K562 (cell line): ENCODE measurements at regions not wholly inside any gene's neighbourhood (a gene's known extent, or its start where the extent isn't known, plus 50 kb on each side); places are given as distances from the start of the nearest gene placed in this dataset.

ENCODE experiments used
- ATAC-seq: fragments of 200-7000 bp; cut with Tn5 transposase; 3 replicates; pipeline ENCODE4 v1.9.1; 2020; ENCODE audit warnings: moderate library complexity
- BruUV-seq: library from RNA; stranded (reverse); fragments of 400-500 nt; replicated peaks from 2 replicates; lab custom pipeline; 2021; lab: Mats Ljungman, UMichigan
- CTCF ChIA-PET: fragments of 300-600 bp; formaldehyde crosslinking; extraction: SDS; loops from one replicate; lab custom pipeline; 2021; ENCODE audit warnings: low intra/inter-chr PET ratio; lab: Yijun Ruan, JAX
- POLR2A ChIA-PET: fragments of 300-600, 350-650 bp; sonication (Branson Sonifier 250); formaldehyde crosslinking; extraction: SDS; loops from one replicate; lab custom pipeline; 2021; ENCODE audit warnings: antibody characterized with exemption, inconsistent platforms; lab: Yijun Ruan, JAX
- DNase-seq, 4 experiments: peaks; one replicate each; pipeline versions ENCODE4 v3.0.0 to v3.0.0-alpha.2; 2011 to 2018; ENCODE audit warnings: low spot score in 3 of 4, mixed read lengths in 3 of 4; ENCODE audit errors: extremely low read depth in 1 of 4
- FAIRE-seq: peaks from 2 replicates; lab custom pipeline; 2011; peaks lifted over from hg19 to GRCh38; lab: Jason Lieb, UNC
- H2AFZ ChIP-seq: 2 replicates; pipeline ENCODE4 v1.6.0; 2011; ENCODE audit warnings: low read depth, low read length, control low read depth, inconsistent platforms
- H3K27ac ChIP-seq: fragments of 200-600 bp; 3 replicates; pipeline ENCODE4 v1.8.0; 2011; ENCODE audit warnings: low read depth, mild to moderate bottlenecking, control low read depth, inconsistent platforms, low read length, moderate library complexity, mixed read lengths; ENCODE audit errors: extremely low read depth
- H3K27me3 ChIP-seq, 2 experiments: fragments of 300-600 bp in 1 of 2; 2 replicates in 1 of 2; 3 replicates in 1 of 2; pipeline versions ENCODE4 v1.6.0 to v1.8.0; 2011; ENCODE audit warnings: inconsistent platforms in 2 of 2, low read length in 2 of 2, mild to moderate bottlenecking in 1 of 2, mixed read lengths in 1 of 2, moderate library complexity in 1 of 2; ENCODE audit not compliant: control insufficient read depth in 2 of 2, insufficient read depth in 2 of 2
- H3K36me3 ChIP-seq: fragments of 300-600 bp; 3 replicates; pipeline ENCODE4 v1.8.0; 2011; ENCODE audit warnings: mild to moderate bottlenecking, low read length, inconsistent platforms; ENCODE audit not compliant: control insufficient read depth, insufficient read depth
- H3K4me1 ChIP-seq, 2 experiments: fragments of 200-600 bp in 1 of 2; replicated peaks in 1 of 2; 2 replicates in 1 of 2; 3 replicates in 1 of 2; pipeline versions ENCODE4 v1.5.1 to v1.8.0; 2011; ENCODE audit warnings: inconsistent platforms in 2 of 2, low read length in 2 of 2, mild to moderate bottlenecking in 1 of 2, mixed read lengths in 1 of 2, moderate library complexity in 1 of 2; ENCODE audit not compliant: control insufficient read depth in 2 of 2, insufficient read depth in 2 of 2
- H3K4me2 ChIP-seq: 2 replicates; pipeline ENCODE4 v1.6.1; 2011; ENCODE audit warnings: low read length, control low read depth, inconsistent platforms, mixed read lengths; ENCODE audit not compliant: insufficient read depth
- H3K4me3 ChIP-seq: fragments of 200-600 bp; sonication (generic), shearing (Covaris generic); 2 replicates; pipeline ENCODE4 v1.5.1; 2016; ENCODE audit warnings: control low read depth, inconsistent platforms
- H3K79me2 ChIP-seq: fragments of 200-600 bp; 3 replicates; pipeline ENCODE4 v1.8.0; 2011; ENCODE audit warnings: low read length, inconsistent platforms; ENCODE audit not compliant: control insufficient read depth, insufficient read depth
- H3K9ac ChIP-seq, 2 experiments: 2 replicates each; pipeline versions ENCODE4 v1.6.0 to v1.6.1; 2011; ENCODE audit warnings: low read depth in 2 of 2, low read length in 2 of 2, control low read depth in 1 of 2, inconsistent platforms in 1 of 2, mild to moderate bottlenecking in 1 of 2, mixed read lengths in 1 of 2; ENCODE audit not compliant: insufficient read depth in 1 of 2
- H3K9me1 ChIP-seq: one replicate; pipeline ENCODE4 v1.6.0; 2011; ENCODE audit warnings: inconsistent platforms, mild to moderate bottlenecking, low read length, moderate library complexity; ENCODE audit not compliant: control insufficient read depth, insufficient read depth
- H3K9me3 ChIP-seq: replicated peaks from 2 replicates; pipeline ENCODE4 v1.5.1; 2011; ENCODE audit warnings: low read depth, low read length, inconsistent platforms; ENCODE audit not compliant: control insufficient read depth, insufficient read depth
- H4K20me1 ChIP-seq: replicated peaks from 2 replicates; pipeline ENCODE4 v1.6.1; 2011; ENCODE audit warnings: low read length, inconsistent platforms, mixed read lengths; ENCODE audit not compliant: control insufficient read depth, insufficient read depth
- CHD4 ChIP-seq: fragments of 200-600 bp; sonication (generic); IDR thresholded peaks from 3 replicates; pipeline ENCODE4 v1.6.1; 2012; ENCODE audit warnings: low read depth, mild to moderate bottlenecking, mixed read lengths, low read length, inconsistent platforms; ENCODE audit not compliant: insufficient read depth, insufficient replicate concordance, poor library complexity, severe bottlenecking
- KAT8 ChIP-seq: fragments of 450-650 bp; IDR thresholded peaks from 2 replicates; pipeline ENCODE4 v1.6.1; 2016; ENCODE audit warnings: low read depth, mild to moderate bottlenecking
- TSHZ1 ChIP-seq: fragments of 250-450 bp; sonication (Bioruptor Pico); IDR thresholded peaks from 2 replicates; pipeline ENCODE4 v1.4.0; 2020; ENCODE audit warnings: mild to moderate bottlenecking, moderate library complexity
- ZNF12 ChIP-seq: sonication (generic); formaldehyde crosslinking; IDR thresholded peaks from 2 replicates; pipeline ENCODE4 v1.4.0; 2020; ENCODE audit warnings: mild to moderate bottlenecking, missing genetic modification reagents
- WGBS: fragments of 100-300 bp; shearing (Covaris generic); methylation state at CpG from one replicate; pipeline ENCODE4 v1.1.6; 2016; ENCODE audit warnings: low coverage, mixed read lengths; ENCODE audit not compliant: insufficient coverage; ENCODE audit errors: missing lambda C conversion rate; 5-methylcytosine and 5-hydroxymethylcytosine counted together
- in situ Hi-C: fragments of 300-500 bp; cut with MboI; formaldehyde crosslinking; loops from 4 replicates; pipeline ENCODE4 v1.15.0; 2018; ENCODE audit warnings: inconsistent platforms, mixed read lengths
- intact Hi-C: fragments of 100-400 bp; cut with micrococcal nuclease; formaldehyde crosslinking; loops from 2 replicates; pipeline ENCODE4 v1.14.2; 2022

GRCh38 chr1:220991506-220991905 is 112.3 kb downstream of the HLX start:
- CTCF ChIA-PET, result interaction anchor here (0.6 kb wide), 1 partner anchor 12 kb away, joined by 3 read pairs; no protein-coding TSS in a partner anchor
- intact Hi-C loops, result loop anchor here (5.0 kb wide), 1 partner anchor 211 kb away; no protein-coding TSS in a partner anchor
- no peak overlapping the region for H2AFZ ChIP-seq

More at GRCh38 chr1:220991506-220991905, 112.3 kb downstream of the HLX start:
- H3K4me2 ChIP-seq, result no peak overlapping the region
- no peak overlapping the region for H3K9ac ChIP-seq
- H3K27ac ChIP-seq, result no peak overlapping the region
- H3K4me1 ChIP-seq, result no peaks in the 10 kb centered on the region; a peak in 1 of 5 replicates
- H3K27me3 ChIP-seq, result no peaks in the 10 kb centered on the region
- no peak overlapping the region for H3K4me3 ChIP-seq
- H3K9me1 ChIP-seq, result no peaks in the 10 kb centered on the region
- no TSS peak for BruUV-seq
- DNase-seq (no peak), FAIRE-seq (no peak), ATAC-seq (no peak)
- WGBS, result 12% methylated on average over 4 of the region's 4 CpGs
- POLR2A ChIA-PET, result no interaction called here
- H4K20me1 ChIP-seq, result no peaks in the 10 kb centered on the region
- no peaks in the 10 kb centered on the region for H3K9me3 ChIP-seq
- in situ Hi-C loops, result no loop called here
- TF ChIP-seq KAT8, result no peak
- TF ChIP-seq ZNF12 (CRISPR knock-in tag), result no peak
- no peak for TF ChIP-seq CHD4
- TF ChIP-seq TSHZ1, result no peak
- no peaks in the 10 kb centered on the region for H3K36me3 ChIP-seq
- no peaks in the 10 kb centered on the region for H3K79me2 ChIP-seq
